ENCODE measurements at regions not wholly inside any gene's neighbourhood (a gene's known extent, or its start where the extent isn't known, plus 50 kb on each side); places are given as distances from the start of the nearest gene placed in this dataset.

DNA sequence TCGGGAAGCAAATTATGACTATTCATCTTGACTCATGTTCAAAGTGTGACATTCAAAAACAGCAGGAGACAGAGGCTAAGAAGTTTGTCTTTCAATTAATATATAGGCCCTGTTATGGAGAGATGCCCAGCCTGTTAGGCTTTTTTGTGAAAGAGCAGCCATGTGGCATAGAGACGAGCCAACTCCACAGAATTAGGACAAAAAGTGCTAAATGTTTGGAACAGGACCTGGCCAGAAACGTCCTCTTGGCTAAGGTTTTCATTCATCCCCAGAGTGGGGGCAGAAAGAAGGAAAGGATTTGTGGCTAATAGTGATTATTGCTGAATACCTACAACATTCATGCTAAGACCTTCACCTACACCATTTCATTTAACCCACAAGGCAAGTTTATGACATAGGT, 324.7 kb upstream of the NPVF start:
- TF ChIP-seq EZH2 (IDR thresholded peaks at IDR 0.05; ENCODE audit: low read length, missing control alignments), result no peak
- TF ChIP-seq, protein P1, sequence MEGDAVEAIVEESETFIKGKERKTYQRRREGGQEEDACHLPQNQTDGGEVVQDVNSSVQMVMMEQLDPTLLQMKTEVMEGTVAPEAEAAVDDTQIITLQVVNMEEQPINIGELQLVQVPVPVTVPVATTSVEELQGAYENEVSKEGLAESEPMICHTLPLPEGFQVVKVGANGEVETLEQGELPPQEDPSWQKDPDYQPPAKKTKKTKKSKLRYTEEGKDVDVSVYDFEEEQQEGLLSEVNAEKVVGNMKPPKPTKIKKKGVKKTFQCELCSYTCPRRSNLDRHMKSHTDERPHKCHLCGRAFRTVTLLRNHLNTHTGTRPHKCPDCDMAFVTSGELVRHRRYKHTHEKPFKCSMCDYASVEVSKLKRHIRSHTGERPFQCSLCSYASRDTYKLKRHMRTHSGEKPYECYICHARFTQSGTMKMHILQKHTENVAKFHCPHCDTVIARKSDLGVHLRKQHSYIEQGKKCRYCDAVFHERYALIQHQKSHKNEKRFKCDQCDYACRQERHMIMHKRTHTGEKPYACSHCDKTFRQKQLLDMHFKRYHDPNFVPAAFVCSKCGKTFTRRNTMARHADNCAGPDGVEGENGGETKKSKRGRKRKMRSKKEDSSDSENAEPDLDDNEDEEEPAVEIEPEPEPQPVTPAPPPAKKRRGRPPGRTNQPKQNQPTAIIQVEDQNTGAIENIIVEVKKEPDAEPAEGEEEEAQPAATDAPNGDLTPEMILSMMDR (conservative IDR thresholded peaks at IDR 0.05 in 1 of 2, IDR thresholded peaks at IDR 0.05 in 1 of 2; ENCODE audit: low read depth in 1 of 2, low read length in 2 of 2), result no peak
